Keratinocyte (primary cell): ENCODE measurements at regions not wholly inside any gene's neighbourhood (a gene's known extent, or its start where the extent isn't known, plus 50 kb on each side); places are given as distances from the start of the nearest gene placed in this dataset.

Experiments used
- EZH2 ChIP-seq: IDR thresholded peaks from one replicate; pipeline ENCODE4 v1.6.1; 2012; ENCODE audit warnings: inconsistent platforms, mild to moderate bottlenecking, low read length, moderate library complexity
- TF ChIP-seq, protein P1 (sequence below), 3 experiments: IDR thresholded peaks in 1 of 3; conservative IDR thresholded peaks in 1 of 3; optimal IDR thresholded peaks in 1 of 3; 2 replicates in 2 of 3; 3 replicates in 1 of 3; pipeline versions ENCODE3 to v1.5.1; 2011; ENCODE audit warnings: low read length in 3 of 3, mild to moderate bottlenecking in 3 of 3, moderate library complexity in 2 of 3, control low read depth in 1 of 3, inconsistent platforms in 1 of 3; ENCODE audit not compliant: insufficient read depth in 2 of 3; ENCODE audit errors: extremely low read depth in 1 of 3

DNA sequence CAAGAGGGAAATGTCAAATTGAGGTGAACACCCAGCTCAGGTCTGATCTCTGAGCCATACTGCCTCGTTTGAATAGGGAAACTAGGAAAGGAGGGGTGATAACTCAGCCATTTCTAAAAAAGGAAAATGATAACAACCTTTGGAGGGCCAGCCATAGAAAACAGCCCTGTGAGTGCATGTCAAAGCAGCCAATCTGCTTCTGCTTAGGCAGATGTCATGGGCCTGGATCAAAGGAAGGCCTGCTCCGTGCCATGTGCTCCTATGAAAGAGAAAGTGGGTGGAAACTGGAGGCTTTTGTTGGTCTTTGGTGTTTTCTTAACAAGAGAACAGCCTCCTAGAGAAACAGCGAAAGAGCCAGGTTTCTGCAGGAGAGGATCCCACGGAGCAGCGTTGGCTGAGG is 428.0 kb downstream of the DHX35 start:
- TF ChIP-seq, protein P1, sequence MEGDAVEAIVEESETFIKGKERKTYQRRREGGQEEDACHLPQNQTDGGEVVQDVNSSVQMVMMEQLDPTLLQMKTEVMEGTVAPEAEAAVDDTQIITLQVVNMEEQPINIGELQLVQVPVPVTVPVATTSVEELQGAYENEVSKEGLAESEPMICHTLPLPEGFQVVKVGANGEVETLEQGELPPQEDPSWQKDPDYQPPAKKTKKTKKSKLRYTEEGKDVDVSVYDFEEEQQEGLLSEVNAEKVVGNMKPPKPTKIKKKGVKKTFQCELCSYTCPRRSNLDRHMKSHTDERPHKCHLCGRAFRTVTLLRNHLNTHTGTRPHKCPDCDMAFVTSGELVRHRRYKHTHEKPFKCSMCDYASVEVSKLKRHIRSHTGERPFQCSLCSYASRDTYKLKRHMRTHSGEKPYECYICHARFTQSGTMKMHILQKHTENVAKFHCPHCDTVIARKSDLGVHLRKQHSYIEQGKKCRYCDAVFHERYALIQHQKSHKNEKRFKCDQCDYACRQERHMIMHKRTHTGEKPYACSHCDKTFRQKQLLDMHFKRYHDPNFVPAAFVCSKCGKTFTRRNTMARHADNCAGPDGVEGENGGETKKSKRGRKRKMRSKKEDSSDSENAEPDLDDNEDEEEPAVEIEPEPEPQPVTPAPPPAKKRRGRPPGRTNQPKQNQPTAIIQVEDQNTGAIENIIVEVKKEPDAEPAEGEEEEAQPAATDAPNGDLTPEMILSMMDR (optimal IDR thresholded peaks at IDR 0.05 in 1 of 3, IDR thresholded peaks at IDR 0.05 in 1 of 3, conservative IDR thresholded peaks at IDR 0.05 in 1 of 3; ENCODE audit: extremely low read depth in 1 of 3, insufficient read depth in 2 of 3, low read length in 3 of 3): no peak
- no peak for TF ChIP-seq EZH2
